Hindlimb muscle (tissue), 1 donor: ENCODE measurements at regions not wholly inside any gene's neighbourhood (a gene's known extent, or its start where the extent isn't known, plus 50 kb on each side); places are given as distances from the start of the nearest gene placed in this dataset.

Source experiments
- DNase-seq: peaks from one replicate; pipeline ENCODE4 v3.0.0-alpha.2; 2013

GRCh38 chr7:159263430-159263829 lies 118.8 kb upstream of the VIPR2 start:
- no peak for DNase-seq

- no peak for DNase-seq
Measured at GRCh38 chr7:159253657-159254056, 109.0 kb upstream of the VIPR2 start.

GRCh38 chr7:159250471-159250870 lies 105.8 kb upstream of the VIPR2 start:
- DNase-seq = no peak

- no peak for DNase-seq
Measured at GRCh38 chr7:159249671-159250070, 105.0 kb upstream of the VIPR2 start.

GRCh38 chr7:159247910-159248309 lies 103.2 kb upstream of the VIPR2 start:
- no peak for DNase-seq

- no peak for DNase-seq
Measured at GRCh38 chr7:159246702-159247480, 102.2 kb upstream of the VIPR2 start.

GRCh38 chr7:159240962-159241361 lies 96.3 kb upstream of the VIPR2 start:
- no peak for DNase-seq

- no peak for DNase-seq
Measured at GRCh38 chr7:159239028-159239427, 94.4 kb upstream of the VIPR2 start.

- DNase-seq = no peak
Measured at GRCh38 chr7:159238541-159238940, 93.9 kb upstream of the VIPR2 start.

- DNase-seq = peak; percentile 67
Measured at GRCh38 chr7:159237022-159237653, 92.5 kb upstream of the VIPR2 start.

GRCh38 chr7:159231017-159231416 lies 86.3 kb upstream of the VIPR2 start:
- DNase-seq = no peak

GRCh38 chr7:159229683-159230475 lies 85.2 kb upstream of the VIPR2 start:
- DNase-seq = no peak

GRCh38 chr7:159227433-159227832 lies 82.8 kb upstream of the VIPR2 start:
- DNase-seq = no peak

GRCh38 chr7:159226011-159226702 lies 81.5 kb upstream of the VIPR2 start:
- no peak for DNase-seq

- DNase-seq = no peak
Measured at GRCh38 chr7:159218607-159219006, 73.9 kb upstream of the VIPR2 start.

- DNase-seq = no peak
Measured at GRCh38 chr7:159218170-159218569, 73.5 kb upstream of the VIPR2 start.

- no peak for DNase-seq
Measured at GRCh38 chr7:159215076-159215475, 70.4 kb upstream of the VIPR2 start.

GRCh38 chr7:159213253-159213652 lies 68.6 kb upstream of the VIPR2 start:
- no peak for DNase-seq

GRCh38 chr7:159212226-159212625 lies 67.6 kb upstream of the VIPR2 start:
- no peak for DNase-seq

GRCh38 chr7:159211540-159212182 lies 67.0 kb upstream of the VIPR2 start:
- peak; percentile 83 for DNase-seq

GRCh38 chr7:159210581-159211235 lies 66.0 kb upstream of the VIPR2 start:
- peak; percentile 42 for DNase-seq

GRCh38 chr7:159209429-159209828 lies 64.8 kb upstream of the VIPR2 start:
- DNase-seq = no peak
